ENCODE measurements at regions not wholly inside any gene's neighbourhood (a gene's known extent, or its start where the extent isn't known, plus 50 kb on each side); places are given as distances from the start of the nearest gene placed in this dataset.

DNA sequence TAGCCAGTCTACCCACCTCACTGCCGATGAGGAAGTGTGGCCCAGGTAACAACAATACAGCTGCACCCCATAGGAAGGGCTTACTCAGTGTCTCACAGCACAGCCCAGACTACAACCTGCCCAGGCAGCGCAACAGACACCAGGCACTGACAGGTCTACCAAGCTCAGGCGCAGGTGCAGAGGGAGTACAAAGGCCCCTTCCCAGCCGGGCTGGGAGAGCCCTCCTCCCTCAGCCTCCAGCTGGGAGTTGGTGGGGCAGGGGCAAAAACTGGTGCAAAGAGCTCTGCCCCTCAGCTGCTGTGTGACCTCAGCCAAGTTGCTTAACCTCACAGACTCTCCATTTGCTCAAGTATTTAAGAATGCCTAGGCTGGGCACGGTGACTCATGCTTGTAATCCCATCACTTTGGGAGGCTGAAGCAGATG lies 112.6 kb upstream of the LHX1 start:
- Histone ChIP-seq H3K27me3 (ENCODE audit: control insufficient read depth in 1 of 2, insufficient read depth in 2 of 2, low read length in 2 of 2) (peaks cover 23 to 26% of the 10 kb centered on the region in 2 donors), H3K9ac (ENCODE audit: low read depth in 1 of 2, low read length in 2 of 2) (no peak overlapping the region), H3K27ac (ENCODE audit: low read depth, low read length) (no peak overlapping the region), H3K9me3 (ENCODE audit: control insufficient read depth in 1 of 2, low read length in 2 of 2) (no peaks in the 10 kb centered on the region), H3K36me3 (ENCODE audit: control insufficient read depth in 1 of 2, insufficient read depth in 2 of 2, low read length in 2 of 2) (no peaks in the 10 kb centered on the region), H3K4me3 (ENCODE audit: low read depth in 1 of 2, low read length in 2 of 2) (no peak overlapping the region), H3K4me1 (ENCODE audit: control insufficient read depth in 1 of 2, insufficient read depth in 2 of 2, low read length in 2 of 2) (no peaks in the 10 kb centered on the region)

DNA sequence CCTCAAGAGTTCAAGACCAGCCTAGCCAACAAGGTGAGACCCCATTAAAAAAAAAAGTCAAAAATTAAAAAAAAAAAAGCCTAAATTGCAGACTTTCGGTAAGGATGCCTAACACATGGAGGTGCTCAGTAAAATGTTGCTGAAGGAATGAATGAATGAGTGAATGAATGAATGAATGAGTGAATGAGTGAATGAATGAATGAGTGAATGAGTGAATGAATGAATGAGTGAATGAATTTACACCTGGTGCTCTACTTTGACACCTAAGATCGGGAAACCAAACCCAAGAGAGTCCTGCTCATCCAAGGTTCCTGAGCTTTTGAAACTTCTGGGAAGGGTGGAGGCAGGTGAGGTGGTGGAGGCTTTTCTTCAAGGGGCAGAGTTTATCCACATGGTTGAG lies 112.2 kb upstream of the LHX1 start:
- H3K9ac ChIP-seq (ENCODE audit: low read depth in 1 of 2, low read length in 2 of 2) = no peak overlapping the region
- H3K4me3 ChIP-seq (ENCODE audit: low read depth in 1 of 2, low read length in 2 of 2) = no peak overlapping the region
- peaks cover 22 to 28% of the 10 kb centered on the region in 2 donors for H3K27me3 ChIP-seq (ENCODE audit: control insufficient read depth in 1 of 2, insufficient read depth in 2 of 2, low read length in 2 of 2)
- no peaks in the 10 kb centered on the region for H3K4me1 ChIP-seq (ENCODE audit: control insufficient read depth in 1 of 2, insufficient read depth in 2 of 2, low read length in 2 of 2)
- H3K36me3 ChIP-seq (ENCODE audit: control insufficient read depth in 1 of 2, insufficient read depth in 2 of 2, low read length in 2 of 2) = no peaks in the 10 kb centered on the region
- H3K27ac ChIP-seq (ENCODE audit: low read depth, low read length) = no peak overlapping the region
- H3K9me3 ChIP-seq (ENCODE audit: control insufficient read depth in 1 of 2, low read length in 2 of 2) = no peaks in the 10 kb centered on the region

- Histone ChIP-seq H3K27ac (ENCODE audit: low read depth, low read length) (no peak overlapping the region), H3K36me3 (ENCODE audit: control insufficient read depth in 1 of 2, insufficient read depth in 2 of 2, low read length in 2 of 2) (no peaks in the 10 kb centered on the region), H3K9me3 (ENCODE audit: control insufficient read depth in 1 of 2, low read length in 2 of 2) (no peaks in the 10 kb centered on the region), H3K27me3 (ENCODE audit: control insufficient read depth in 1 of 2, insufficient read depth in 2 of 2, low read length in 2 of 2) (peaks cover 22 to 28% of the 10 kb centered on the region in 2 donors), H3K4me1 (ENCODE audit: control insufficient read depth in 1 of 2, insufficient read depth in 2 of 2, low read length in 2 of 2) (no peaks in the 10 kb centered on the region), H3K4me3 (ENCODE audit: low read depth in 1 of 2, low read length in 2 of 2) (no peak overlapping the region), H3K9ac (ENCODE audit: low read depth in 1 of 2, low read length in 2 of 2) (no peak overlapping the region)
Measured at GRCh38 chr17:36825521-36825920, 111.8 kb upstream of the LHX1 start.

DNA sequence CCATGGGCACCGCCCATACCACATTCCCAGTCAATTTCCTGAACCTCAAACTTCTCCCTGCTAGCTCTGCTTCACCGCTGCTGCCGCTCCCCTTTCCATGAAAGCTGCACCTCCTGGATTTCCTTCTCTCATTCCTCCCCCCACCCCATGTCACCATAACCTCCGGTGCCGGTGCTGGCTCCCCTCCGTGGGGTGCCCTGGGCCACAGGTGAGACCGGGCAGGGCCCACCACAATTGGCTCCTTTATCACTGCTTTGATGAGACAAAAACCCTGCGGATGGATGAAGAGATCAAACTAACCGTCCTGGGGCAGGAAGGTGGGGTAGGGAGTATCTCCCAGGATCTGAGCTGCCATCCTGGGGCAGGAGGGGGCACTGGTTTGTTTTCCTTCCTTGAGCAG lies 111.3 kb upstream of the LHX1 start:
- Histone ChIP-seq H3K27me3 (ENCODE audit: control insufficient read depth in 1 of 2, insufficient read depth in 2 of 2, low read length in 2 of 2) (peaks cover 22 to 28% of the 10 kb centered on the region in 2 donors), H3K4me1 (ENCODE audit: control insufficient read depth in 1 of 2, insufficient read depth in 2 of 2, low read length in 2 of 2) (no peaks in the 10 kb centered on the region), H3K36me3 (ENCODE audit: control insufficient read depth in 1 of 2, insufficient read depth in 2 of 2, low read length in 2 of 2) (no peaks in the 10 kb centered on the region), H3K4me3 (ENCODE audit: low read depth in 1 of 2, low read length in 2 of 2) (no peak overlapping the region), H3K9me3 (ENCODE audit: control insufficient read depth in 1 of 2, low read length in 2 of 2) (no peaks in the 10 kb centered on the region), H3K9ac (ENCODE audit: low read depth in 1 of 2, low read length in 2 of 2) (no peak overlapping the region), H3K27ac (ENCODE audit: low read depth, low read length) (no peak overlapping the region)

GRCh38 chr17:36827081-36827480 lies 110.2 kb upstream of the LHX1 start:
- Histone ChIP-seq H3K27me3 (ENCODE audit: control insufficient read depth in 1 of 2, insufficient read depth in 2 of 2, low read length in 2 of 2) (peaks cover 22 to 28% of the 10 kb centered on the region in 2 donors), H3K4me1 (ENCODE audit: control insufficient read depth in 1 of 2, insufficient read depth in 2 of 2, low read length in 2 of 2) (no peaks in the 10 kb centered on the region), H3K27ac (ENCODE audit: low read depth, low read length) (no peak overlapping the region), H3K36me3 (ENCODE audit: control insufficient read depth in 1 of 2, insufficient read depth in 2 of 2, low read length in 2 of 2) (no peaks in the 10 kb centered on the region), H3K9ac (ENCODE audit: low read depth in 1 of 2, low read length in 2 of 2) (no peak overlapping the region), H3K4me3 (ENCODE audit: low read depth in 1 of 2, low read length in 2 of 2) (no peak overlapping the region), H3K9me3 (ENCODE audit: control insufficient read depth in 1 of 2, low read length in 2 of 2) (no peaks in the 10 kb centered on the region)

- H3K27ac ChIP-seq (ENCODE audit: low read depth, low read length) = no peak overlapping the region
- H3K4me1 ChIP-seq (ENCODE audit: control insufficient read depth in 1 of 2, insufficient read depth in 2 of 2, low read length in 2 of 2) = no peaks in the 10 kb centered on the region
- H3K36me3 ChIP-seq (ENCODE audit: control insufficient read depth in 1 of 2, insufficient read depth in 2 of 2, low read length in 2 of 2) = no peaks in the 10 kb centered on the region
- H3K27me3 ChIP-seq (ENCODE audit: control insufficient read depth in 1 of 2, insufficient read depth in 2 of 2, low read length in 2 of 2) = peaks cover 22 to 23% of the 10 kb centered on the region in 2 donors
- no peak overlapping the region for H3K4me3 ChIP-seq (ENCODE audit: low read depth in 1 of 2, low read length in 2 of 2)
- no peak overlapping the region for H3K9ac ChIP-seq (ENCODE audit: low read depth in 1 of 2, low read length in 2 of 2)
- H3K9me3 ChIP-seq (ENCODE audit: control insufficient read depth in 1 of 2, low read length in 2 of 2) = no peaks in the 10 kb centered on the region
Measured at GRCh38 chr17:36829676-36830075, 107.6 kb upstream of the LHX1 start.

DNA sequence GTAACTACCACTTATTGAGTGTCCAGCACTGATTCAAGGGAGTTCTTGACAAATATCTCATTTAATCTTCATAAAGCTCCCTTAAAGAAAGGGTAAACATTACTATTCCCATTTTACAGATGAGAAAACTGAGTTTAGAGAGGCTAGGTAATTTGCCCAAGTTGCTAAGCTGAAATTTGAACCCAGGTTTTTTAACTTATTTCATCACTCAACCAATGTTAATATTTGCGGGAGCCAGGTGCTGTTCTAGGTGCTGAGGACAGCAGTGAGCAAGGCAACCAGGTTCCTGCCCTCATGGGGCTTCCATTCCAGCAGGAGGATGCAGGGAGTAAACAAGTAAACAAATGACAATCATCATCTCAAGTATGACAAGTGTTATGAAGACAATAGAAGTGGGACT lies 104.0 kb upstream of the LHX1 start:
- Histone ChIP-seq H3K27ac (ENCODE audit: low read depth, low read length) (no peak overlapping the region), H3K9ac (ENCODE audit: low read depth in 1 of 2, low read length in 2 of 2) (no peak overlapping the region), H3K27me3 (ENCODE audit: control insufficient read depth in 1 of 2, insufficient read depth in 2 of 2, low read length in 2 of 2) (peaks cover 0 to 2% of the 10 kb centered on the region in 2 donors), H3K36me3 (ENCODE audit: control insufficient read depth in 1 of 2, insufficient read depth in 2 of 2, low read length in 2 of 2) (no peaks in the 10 kb centered on the region), H3K4me1 (ENCODE audit: control insufficient read depth in 1 of 2, insufficient read depth in 2 of 2, low read length in 2 of 2) (no peaks in the 10 kb centered on the region), H3K9me3 (ENCODE audit: control insufficient read depth in 1 of 2, low read length in 2 of 2) (no peaks in the 10 kb centered on the region), H3K4me3 (ENCODE audit: low read depth in 1 of 2, low read length in 2 of 2) (no peak overlapping the region)

- H3K4me1 ChIP-seq (ENCODE audit: control insufficient read depth in 1 of 2, insufficient read depth in 2 of 2, low read length in 2 of 2) = no peaks in the 10 kb centered on the region
- H3K9ac ChIP-seq (ENCODE audit: low read depth in 1 of 2, low read length in 2 of 2) = no peak overlapping the region
- H3K36me3 ChIP-seq (ENCODE audit: control insufficient read depth in 1 of 2, insufficient read depth in 2 of 2, low read length in 2 of 2) = no peaks in the 10 kb centered on the region
- H3K9me3 ChIP-seq (ENCODE audit: control insufficient read depth in 1 of 2, low read length in 2 of 2) = no peaks in the 10 kb centered on the region
- H3K27me3 ChIP-seq (ENCODE audit: control insufficient read depth in 1 of 2, insufficient read depth in 2 of 2, low read length in 2 of 2) = peaks cover 0 to under 1% of the 10 kb centered on the region in 2 donors
- H3K4me3 ChIP-seq (ENCODE audit: low read depth in 1 of 2, low read length in 2 of 2) = no peak overlapping the region
- H3K27ac ChIP-seq (ENCODE audit: low read depth, low read length) = no peak overlapping the region
Measured at GRCh38 chr17:36835036-36835435, 102.2 kb upstream of the LHX1 start.

DNA sequence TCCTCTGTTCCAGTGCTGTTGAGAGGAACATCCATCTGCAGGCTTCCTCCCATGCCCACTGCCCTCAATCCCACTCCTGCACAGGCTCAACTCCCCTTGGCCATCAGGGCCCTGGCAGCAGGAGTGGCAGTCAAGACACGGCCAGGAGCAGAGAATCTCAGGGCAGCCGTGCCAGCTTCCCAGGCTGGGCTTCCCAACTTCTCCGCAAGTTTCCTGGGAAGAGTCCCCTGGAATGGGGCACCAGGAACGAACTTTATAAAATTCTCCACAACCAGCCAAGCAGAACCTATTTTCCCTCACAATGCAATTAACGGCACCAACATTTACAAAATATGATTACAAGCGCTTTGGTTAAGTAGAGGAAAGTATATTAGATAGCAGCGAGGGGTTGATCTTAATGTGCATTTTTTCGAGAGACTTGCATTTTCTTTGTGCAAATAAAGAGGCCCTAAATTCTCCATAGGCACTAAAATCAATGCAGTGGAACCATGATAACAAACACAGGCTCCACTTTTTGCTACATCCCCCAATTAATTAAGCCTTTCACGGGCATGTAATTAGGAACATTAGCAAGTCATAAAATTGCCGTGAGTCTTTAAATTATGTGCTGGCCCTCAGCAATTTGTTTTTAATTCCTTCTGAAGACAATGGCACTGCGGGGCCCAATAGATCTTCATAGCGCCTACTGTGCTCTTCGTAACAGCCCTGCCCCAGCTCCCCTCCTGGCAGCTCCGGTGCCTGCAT lies 99.9 kb upstream of the LHX1 start:
- no peaks in the 10 kb centered on the region for H3K9me3 ChIP-seq (ENCODE audit: control insufficient read depth in 1 of 2, low read length in 2 of 2)
- H3K4me1 ChIP-seq (ENCODE audit: control insufficient read depth in 1 of 2, insufficient read depth in 2 of 2, low read length in 2 of 2) = no peaks in the 10 kb centered on the region
- H3K27ac ChIP-seq (ENCODE audit: low read depth, low read length) = no peak overlapping the region
- H3K27me3 ChIP-seq (ENCODE audit: control insufficient read depth in 1 of 2, insufficient read depth in 2 of 2, low read length in 2 of 2) = peaks cover 0 to 3% of the 10 kb centered on the region in 2 donors
- H3K36me3 ChIP-seq (ENCODE audit: control insufficient read depth in 1 of 2, insufficient read depth in 2 of 2, low read length in 2 of 2) = no peaks in the 10 kb centered on the region
- no peak overlapping the region for H3K9ac ChIP-seq (ENCODE audit: low read depth in 1 of 2, low read length in 2 of 2)
- no peak overlapping the region for H3K4me3 ChIP-seq (ENCODE audit: low read depth in 1 of 2, low read length in 2 of 2)

- Histone ChIP-seq H3K27ac (ENCODE audit: low read depth, low read length) (no peak overlapping the region), H3K27me3 (ENCODE audit: control insufficient read depth in 1 of 2, insufficient read depth in 2 of 2, low read length in 2 of 2) (peaks cover 0 to 3% of the 10 kb centered on the region in 2 donors), H3K36me3 (ENCODE audit: control insufficient read depth in 1 of 2, insufficient read depth in 2 of 2, low read length in 2 of 2) (no peaks in the 10 kb centered on the region), H3K9ac (ENCODE audit: low read depth in 1 of 2, low read length in 2 of 2) (no peak overlapping the region), H3K4me1 (ENCODE audit: control insufficient read depth in 1 of 2, insufficient read depth in 2 of 2, low read length in 2 of 2) (no peaks in the 10 kb centered on the region), H3K4me3 (ENCODE audit: low read depth in 1 of 2, low read length in 2 of 2) (no peak overlapping the region), H3K9me3 (ENCODE audit: control insufficient read depth in 1 of 2, low read length in 2 of 2) (no peaks in the 10 kb centered on the region)
Measured at GRCh38 chr17:36837939-36838272, 99.4 kb upstream of the LHX1 start.

Measured in duodenal mucosa (tissue), 2 donors.